ENCODE measurements at regions not wholly inside any gene's neighbourhood (a gene's known extent, or its start where the extent isn't known, plus 50 kb on each side); places are given as distances from the start of the nearest gene placed in this dataset.

- WGBS, 4 donors = 86 to 91% (median 91%) methylated on average over 1 of the region's 1 CpG
- Histone ChIP-seq H3K36me3 (no peaks in the 10 kb centered on the region), H3K9me3 (peaks cover 0 to 5% (median 0%) of the 10 kb centered on the region in 12 donors), H3K27me3 (no peaks in the 10 kb centered on the region), H3K4me1 (peaks cover 0 to 4% (median 0%) of the 10 kb centered on the region in 12 donors), H3K27ac (no peak overlapping the region), H3K4me3 (no peak overlapping the region)
- TF ChIP-seq CTCF (IDR thresholded peaks at IDR 0.05) (no peak), POLR2A (IDR thresholded peaks at IDR 0.05) (no peak)
- no peak for ATAC-seq
- DNase-seq = no peak
- intact Hi-C loops (cut with DNase I) = no loop called here
These were observed 251.7 kb downstream of the ALDH8A1 start for GRCh38 chr6:134698228-134698627.

- 88 to 96% (median 95%) methylated on average over 3 of the region's 3 CpGs for WGBS, 4 donors
These were observed 257.9 kb downstream of the ALDH8A1 start for GRCh38 chr6:134692008-134692407.

GRCh38 chr6:134691180-134691579 lies 258.7 kb downstream of the ALDH8A1 start:
- Histone ChIP-seq H3K4me3 (no peak overlapping the region), H3K9me3 (peaks cover 0 to 5% (median 0%) of the 10 kb centered on the region in 12 donors), H3K27ac (no peak overlapping the region), H3K27me3 (no peaks in the 10 kb centered on the region), H3K4me1 (peaks cover 0 to 8% (median 3%) of the 10 kb centered on the region in 12 donors), H3K36me3 (no peaks in the 10 kb centered on the region)
- DNase-seq (no peak), ATAC-seq (no peak)
- intact Hi-C loops (cut with DNase I) = no loop called here
- 79 to 85% (median 83%) methylated on average over 2 of the region's 2 CpGs for WGBS, 4 donors
- TF ChIP-seq CTCF (IDR thresholded peaks at IDR 0.05) (no peak), POLR2A (IDR thresholded peaks at IDR 0.05) (no peak)

More at GRCh38 chr6:134692008-134692407, 257.9 kb downstream of the ALDH8A1 start:
- peaks cover 0 to 8% (median 2%) of the 10 kb centered on the region in 12 donors for H3K4me1 ChIP-seq
- peaks cover 0 to 5% (median 0%) of the 10 kb centered on the region in 12 donors for H3K9me3 ChIP-seq
- H3K27ac ChIP-seq = no peak overlapping the region
- DNase-seq (no peak), ATAC-seq (no peak)
- no peaks in the 10 kb centered on the region for H3K36me3 ChIP-seq
- intact Hi-C loops (cut with DNase I) = no loop called here
- no peaks in the 10 kb centered on the region for H3K27me3 ChIP-seq
- TF ChIP-seq POLR2A (IDR thresholded peaks at IDR 0.05) (no peak), CTCF (IDR thresholded peaks at IDR 0.05) (no peak)
- no peak overlapping the region for H3K4me3 ChIP-seq

GRCh38 chr6:134690048-134690447 lies 259.9 kb downstream of the ALDH8A1 start:
- intact Hi-C loops (cut with DNase I) = no loop called here
- 75 to 94% (median 91%) methylated on average over 3 of the region's 3 CpGs for WGBS, 4 donors
- no peaks in the 10 kb centered on the region for H3K36me3 ChIP-seq
- H3K4me1 ChIP-seq = peaks cover 0 to 11% (median 5%) of the 10 kb centered on the region in 12 donors
- TF ChIP-seq POLR2A (IDR thresholded peaks at IDR 0.05) = no peak
- TF ChIP-seq CTCF (IDR thresholded peaks at IDR 0.05) = no peak
- peak overlapping the region in 4 of 12 donors; percentile 19 to 48 (median 40) for H3K4me3 ChIP-seq
- H3K9me3 ChIP-seq = peaks cover 0 to under 1% (median 0%) of the 10 kb centered on the region in 12 donors
- H3K27ac ChIP-seq = peak overlapping the region in 9 of 12 donors; percentile 64 to 87 (median 79)
- ATAC-seq (no peak), DNase-seq (no peak)
- H3K27me3 ChIP-seq = no peaks in the 10 kb centered on the region

Data from heart left ventricle (tissue), 16 donors.